Activated naive CD8-positive, alpha-beta T cell treated with anti-CD3 and anti-CD28 coated beads, Interleukin-2, amount 50 U/mL, for 24 hours (primary cell): ENCODE measurements at regions not wholly inside any gene's neighbourhood (a gene's known extent, or its start where the extent isn't known, plus 50 kb on each side); places are given as distances from the start of the nearest gene placed in this dataset.

Source experiments
- ATAC-seq: fragments of 150-1000 bp; cut with Tn5 transposase; one replicate; pipeline ENCODE4 v1.10.0; 2021
- DNase-seq: peaks from one replicate; pipeline ENCODE4 v3.0.0; 2021
- H3K27ac Mint-ChIP-seq: one replicate; pipeline ENCODE4 v1.8.0; 2021; ENCODE audit warnings: mild to moderate bottlenecking, mixed read lengths
- H3K27me3 Mint-ChIP-seq: one replicate; pipeline ENCODE4 v1.8.0; 2021; ENCODE audit warnings: mixed read lengths
- H3K36me3 Mint-ChIP-seq: one replicate; pipeline ENCODE4 v1.8.0; 2021; ENCODE audit warnings: low read depth, mixed read lengths
- H3K4me1 Mint-ChIP-seq: one replicate; pipeline ENCODE4 v1.8.0; 2021; ENCODE audit warnings: mixed read lengths
- H3K4me3 Mint-ChIP-seq: one replicate; pipeline ENCODE4 v1.8.0; 2021; ENCODE audit warnings: mild to moderate bottlenecking, moderate library complexity, mixed read lengths
- H3K9me3 Mint-ChIP-seq: one replicate; pipeline ENCODE4 v1.8.0; 2021; ENCODE audit warnings: mixed read lengths

- DNase-seq = no peak
- Mint-ChIP-seq H3K9me3 (no peaks in the 10 kb centered on the region), H3K4me3 (no peak overlapping the region), H3K27ac (no peak overlapping the region), H3K4me1 (no peaks in the 10 kb centered on the region), H3K27me3 (no peaks in the 10 kb centered on the region), H3K36me3 (no peaks in the 10 kb centered on the region)
- no peak for ATAC-seq
Measured at GRCh38 chr2:167506395-167506794, 618.1 kb downstream of the XIRP2 start.

GRCh38 chr2:167504695-167505094, 616.4 kb downstream of the XIRP2 start:
- ATAC-seq = no peak
- Mint-ChIP-seq H3K27me3 (no peaks in the 10 kb centered on the region), H3K36me3 (no peaks in the 10 kb centered on the region), H3K27ac (no peak overlapping the region), H3K4me3 (no peak overlapping the region), H3K9me3 (no peaks in the 10 kb centered on the region), H3K4me1 (no peaks in the 10 kb centered on the region)
- DNase-seq = no peak

- Mint-ChIP-seq H3K4me1 (no peaks in the 10 kb centered on the region), H3K27ac (no peak overlapping the region), H3K36me3 (no peaks in the 10 kb centered on the region), H3K27me3 (no peaks in the 10 kb centered on the region), H3K4me3 (no peak overlapping the region), H3K9me3 (no peaks in the 10 kb centered on the region)
- DNase-seq (no peak), ATAC-seq (no peak)
Measured at GRCh38 chr2:167504061-167504460, 615.8 kb downstream of the XIRP2 start.

- H3K9me3 Mint-ChIP-seq = no peaks in the 10 kb centered on the region
- H3K27ac Mint-ChIP-seq = no peak overlapping the region
- ATAC-seq (no peak), DNase-seq (no peak)
- H3K27me3 Mint-ChIP-seq = no peaks in the 10 kb centered on the region
- no peaks in the 10 kb centered on the region for H3K4me1 Mint-ChIP-seq
- no peak overlapping the region for H3K4me3 Mint-ChIP-seq
- H3K36me3 Mint-ChIP-seq = no peaks in the 10 kb centered on the region
Measured at GRCh38 chr2:167501618-167502017, 613.3 kb downstream of the XIRP2 start.

GRCh38 chr2:167493862-167494261, 605.6 kb downstream of the XIRP2 start:
- H3K4me1 Mint-ChIP-seq = no peaks in the 10 kb centered on the region
- DNase-seq = no peak
- H3K4me3 Mint-ChIP-seq = no peak overlapping the region
- ATAC-seq = no peak
- H3K9me3 Mint-ChIP-seq = peaks cover 5% of the 10 kb centered on the region
- no peaks in the 10 kb centered on the region for H3K27me3 Mint-ChIP-seq
- H3K36me3 Mint-ChIP-seq = no peaks in the 10 kb centered on the region
- H3K27ac Mint-ChIP-seq = no peak overlapping the region

- H3K27ac Mint-ChIP-seq = no peak overlapping the region
- DNase-seq (no peak), ATAC-seq (no peak)
- H3K9me3 Mint-ChIP-seq = peaks cover 5% of the 10 kb centered on the region
- H3K4me1 Mint-ChIP-seq = no peaks in the 10 kb centered on the region
- H3K27me3 Mint-ChIP-seq = no peaks in the 10 kb centered on the region
- H3K4me3 Mint-ChIP-seq = no peak overlapping the region
- no peaks in the 10 kb centered on the region for H3K36me3 Mint-ChIP-seq
Measured at GRCh38 chr2:167492486-167492885, 604.2 kb downstream of the XIRP2 start.

GRCh38 chr2:167491788-167492187, 603.5 kb downstream of the XIRP2 start:
- H3K27me3 Mint-ChIP-seq = no peaks in the 10 kb centered on the region
- no peak overlapping the region for H3K27ac Mint-ChIP-seq
- DNase-seq (no peak), ATAC-seq (no peak)
- peaks cover 5% of the 10 kb centered on the region for H3K9me3 Mint-ChIP-seq
- no peaks in the 10 kb centered on the region for H3K36me3 Mint-ChIP-seq
- no peak overlapping the region for H3K4me3 Mint-ChIP-seq
- H3K4me1 Mint-ChIP-seq = no peaks in the 10 kb centered on the region

- no peaks in the 10 kb centered on the region for H3K36me3 Mint-ChIP-seq
- DNase-seq (no peak), ATAC-seq (no peak)
- H3K4me3 Mint-ChIP-seq = no peak overlapping the region
- H3K27me3 Mint-ChIP-seq = no peaks in the 10 kb centered on the region
- H3K27ac Mint-ChIP-seq = no peak overlapping the region
- H3K4me1 Mint-ChIP-seq = no peaks in the 10 kb centered on the region
- peaks cover 5% of the 10 kb centered on the region for H3K9me3 Mint-ChIP-seq
Measured at GRCh38 chr2:167490455-167490854, 602.2 kb downstream of the XIRP2 start.

GRCh38 chr2:167489325-167489724, 601.0 kb downstream of the XIRP2 start:
- no peaks in the 10 kb centered on the region for H3K27me3 Mint-ChIP-seq
- ATAC-seq (no peak), DNase-seq (no peak)
- H3K4me1 Mint-ChIP-seq = no peaks in the 10 kb centered on the region
- no peak overlapping the region for H3K27ac Mint-ChIP-seq
- H3K4me3 Mint-ChIP-seq = no peak overlapping the region
- peaks cover 5% of the 10 kb centered on the region for H3K9me3 Mint-ChIP-seq
- no peaks in the 10 kb centered on the region for H3K36me3 Mint-ChIP-seq

GRCh38 chr2:167487728-167488127, 599.4 kb downstream of the XIRP2 start:
- ATAC-seq (no peak), DNase-seq (no peak)
- no peaks in the 10 kb centered on the region for H3K4me1 Mint-ChIP-seq
- H3K27ac Mint-ChIP-seq = no peak overlapping the region
- peaks cover 8% of the 10 kb centered on the region for H3K9me3 Mint-ChIP-seq
- no peak overlapping the region for H3K4me3 Mint-ChIP-seq
- H3K36me3 Mint-ChIP-seq = no peaks in the 10 kb centered on the region
- H3K27me3 Mint-ChIP-seq = no peaks in the 10 kb centered on the region

- H3K4me3 Mint-ChIP-seq = no peak overlapping the region
- no peaks in the 10 kb centered on the region for H3K36me3 Mint-ChIP-seq
- peaks cover 4% of the 10 kb centered on the region for H3K9me3 Mint-ChIP-seq
- H3K27me3 Mint-ChIP-seq = no peaks in the 10 kb centered on the region
- H3K4me1 Mint-ChIP-seq = no peaks in the 10 kb centered on the region
- DNase-seq = no peak
- H3K27ac Mint-ChIP-seq = no peak overlapping the region
- ATAC-seq = no peak
Measured at GRCh38 chr2:167484875-167485274, 596.6 kb downstream of the XIRP2 start.

GRCh38 chr2:167480986-167481309, 592.7 kb downstream of the XIRP2 start:
- H3K9me3 Mint-ChIP-seq = peaks cover 4% of the 10 kb centered on the region
- H3K4me3 Mint-ChIP-seq = no peak overlapping the region
- ATAC-seq (no peak), DNase-seq (no peak)
- no peak overlapping the region for H3K27ac Mint-ChIP-seq
- no peaks in the 10 kb centered on the region for H3K4me1 Mint-ChIP-seq
- H3K27me3 Mint-ChIP-seq = no peaks in the 10 kb centered on the region
- H3K36me3 Mint-ChIP-seq = no peaks in the 10 kb centered on the region

GRCh38 chr2:167480232-167480985, 592.1 kb downstream of the XIRP2 start:
- no peak overlapping the region for H3K27ac Mint-ChIP-seq
- H3K4me3 Mint-ChIP-seq = no peak overlapping the region
- no peaks in the 10 kb centered on the region for H3K4me1 Mint-ChIP-seq
- no peaks in the 10 kb centered on the region for H3K27me3 Mint-ChIP-seq
- no peak for ATAC-seq
- peaks cover 4% of the 10 kb centered on the region for H3K9me3 Mint-ChIP-seq
- no peak for DNase-seq
- H3K36me3 Mint-ChIP-seq = no peaks in the 10 kb centered on the region

- H3K9me3 Mint-ChIP-seq = no peaks in the 10 kb centered on the region
- ATAC-seq = no peak
Measured at GRCh38 chr2:167478196-167478595, 589.9 kb downstream of the XIRP2 start.

GRCh38 chr2:167475791-167476190, 587.5 kb downstream of the XIRP2 start:
- no peak for DNase-seq
- no peak for ATAC-seq
- no peaks in the 10 kb centered on the region for H3K9me3 Mint-ChIP-seq
- H3K27me3 Mint-ChIP-seq = no peaks in the 10 kb centered on the region
- no peaks in the 10 kb centered on the region for H3K4me1 Mint-ChIP-seq
- H3K36me3 Mint-ChIP-seq = no peaks in the 10 kb centered on the region
- no peak overlapping the region for H3K4me3 Mint-ChIP-seq
- H3K27ac Mint-ChIP-seq = no peak overlapping the region

More at GRCh38 chr2:167478196-167478595, 589.9 kb downstream of the XIRP2 start:
- Mint-ChIP-seq H3K36me3 (no peaks in the 10 kb centered on the region), H3K27ac (no peak overlapping the region), H3K4me1 (no peaks in the 10 kb centered on the region), H3K4me3 (no peak overlapping the region), H3K27me3 (no peaks in the 10 kb centered on the region)
- DNase-seq = no peak

- Mint-ChIP-seq H3K27ac (no peak overlapping the region), H3K27me3 (no peaks in the 10 kb centered on the region), H3K4me3 (no peak overlapping the region), H3K9me3 (peaks cover 3% of the 10 kb centered on the region), H3K36me3 (no peaks in the 10 kb centered on the region), H3K4me1 (no peaks in the 10 kb centered on the region)
- no peak for ATAC-seq
- no peak for DNase-seq
Measured at GRCh38 chr2:167471734-167472133, 583.5 kb downstream of the XIRP2 start.
